Activated T-cell treated with anti-CD3 and anti-CD28 coated beads, Interleukin-2, amount 50 U/mL, for 4 hours (primary cell): ENCODE measurements at regions not wholly inside any gene's neighbourhood (a gene's known extent, or its start where the extent isn't known, plus 50 kb on each side); places are given as distances from the start of the nearest gene placed in this dataset.
"Not testable (repeated sequence)": the region's sequence is repeated elsewhere in the genome, so short reads cannot be mapped to it uniquely, and the experiment has no call there.

Experiments
- ATAC-seq, 2 donors: fragments of 200-7000 bp; cut with Tn5 transposase; one replicate each; pipeline ENCODE4 v1.10.0; 2021
- DNase-seq: peaks from one replicate; pipeline ENCODE4 v3.0.0-alpha.2; 2020
- H3K27me3 Mint-ChIP-seq: one replicate; pipeline ENCODE4 v1.8.0; 2021; ENCODE audit warnings: low read depth, mixed read lengths
- H3K36me3 Mint-ChIP-seq: one replicate; pipeline ENCODE4 v1.8.0; 2022; ENCODE audit warnings: mixed read lengths; ENCODE audit not compliant: insufficient read depth
- H3K4me1 Mint-ChIP-seq: one replicate; pipeline ENCODE4 v1.8.0; 2021; ENCODE audit warnings: low read depth, mixed read lengths
- H3K4me3 Mint-ChIP-seq: one replicate; pipeline ENCODE4 v1.8.0; 2021; ENCODE audit warnings: mild to moderate bottlenecking, moderate library complexity, mixed read lengths
- H3K9me3 Mint-ChIP-seq: one replicate; pipeline ENCODE4 v1.8.0; 2021; ENCODE audit warnings: mixed read lengths

GRCh38 chr7:145471883-145472282 lies 636.0 kb upstream of the TPK1 start:
- DNase-seq = no peak
- Mint-ChIP-seq H3K4me1 (no peaks in the 10 kb centered on the region), H3K36me3 (no peaks in the 10 kb centered on the region), H3K4me3 (no peak overlapping the region), H3K9me3 (peaks cover 11% of the 10 kb centered on the region), H3K27me3 (no peaks in the 10 kb centered on the region)
- no peak for ATAC-seq

- H3K36me3 Mint-ChIP-seq = no peaks in the 10 kb centered on the region
- H3K4me3 Mint-ChIP-seq = no peak overlapping the region
- H3K27me3 Mint-ChIP-seq = no peaks in the 10 kb centered on the region
- DNase-seq (no peak), ATAC-seq (no peak)
- H3K9me3 Mint-ChIP-seq = peaks cover 11% of the 10 kb centered on the region
- H3K4me1 Mint-ChIP-seq = no peaks in the 10 kb centered on the region
Observed at GRCh38 chr7:145464287-145464686, 628.4 kb upstream of the TPK1 start.

- peaks cover 9% of the 10 kb centered on the region for H3K9me3 Mint-ChIP-seq
- no peaks in the 10 kb centered on the region for H3K4me1 Mint-ChIP-seq
- H3K4me3 Mint-ChIP-seq = no peak overlapping the region
- H3K36me3 Mint-ChIP-seq = no peaks in the 10 kb centered on the region
- ATAC-seq (no peak), DNase-seq (no peak)
- no peaks in the 10 kb centered on the region for H3K27me3 Mint-ChIP-seq
Observed at GRCh38 chr7:145462463-145462862, 626.6 kb upstream of the TPK1 start.

DNA sequence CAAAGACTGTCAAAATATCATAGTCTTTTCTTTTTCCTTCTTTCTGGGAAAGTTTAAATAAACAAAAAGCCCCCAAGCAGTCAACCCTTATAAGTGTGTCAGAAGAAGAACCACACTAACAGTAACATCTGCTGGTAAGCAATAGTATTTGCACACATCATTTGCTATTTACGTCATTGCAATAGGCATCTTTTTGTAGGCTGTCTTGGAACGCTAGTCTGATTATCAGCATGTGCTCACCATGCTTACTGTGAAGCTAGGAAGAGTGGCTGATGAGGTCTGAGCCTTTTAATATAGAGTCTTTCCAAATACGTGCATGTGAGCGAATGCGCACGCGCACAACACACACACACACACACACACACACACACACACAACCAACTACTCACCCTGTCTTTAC lies 599.0 kb upstream of the TPK1 start:
- no peak for DNase-seq
- no peaks in the 10 kb centered on the region for H3K9me3 Mint-ChIP-seq
- no peak overlapping the region for H3K4me3 Mint-ChIP-seq
- H3K27me3 Mint-ChIP-seq = no peaks in the 10 kb centered on the region
- H3K36me3 Mint-ChIP-seq = no peaks in the 10 kb centered on the region
- H3K4me1 Mint-ChIP-seq = no peaks in the 10 kb centered on the region
- ATAC-seq = no peak

GRCh38 chr7:145431834-145432233 lies 596.0 kb upstream of the TPK1 start:
- H3K4me1 Mint-ChIP-seq = no peaks in the 10 kb centered on the region
- H3K36me3 Mint-ChIP-seq = no peaks in the 10 kb centered on the region
- no peak for ATAC-seq
- no peaks in the 10 kb centered on the region for H3K27me3 Mint-ChIP-seq
- peaks cover 5% of the 10 kb centered on the region for H3K9me3 Mint-ChIP-seq
- H3K4me3 Mint-ChIP-seq = no peak overlapping the region
- no peak for DNase-seq

DNA sequence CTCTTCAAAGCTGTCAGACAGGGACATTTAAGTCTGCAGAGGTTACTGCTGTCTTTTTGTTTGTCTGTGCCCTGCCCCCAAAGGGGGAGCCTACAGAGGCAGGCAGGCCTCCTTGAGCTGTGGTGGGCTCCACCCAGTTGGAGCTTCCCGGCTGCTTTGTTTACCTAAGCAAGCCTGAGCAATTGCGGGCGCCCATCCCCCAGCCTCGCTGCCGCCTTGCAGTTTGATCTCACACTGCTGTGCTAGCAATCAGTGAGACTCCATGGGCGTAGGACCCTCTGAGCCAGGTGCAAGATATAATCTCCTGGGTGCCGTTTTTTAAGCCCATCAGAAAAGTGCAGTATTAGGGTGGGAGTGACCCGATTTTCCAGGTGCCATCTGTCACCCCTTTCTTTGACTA lies 582.6 kb upstream of the TPK1 start:
- H3K4me3 Mint-ChIP-seq, H3K27me3 Mint-ChIP-seq, ATAC-seq, H3K9me3 Mint-ChIP-seq, H3K36me3 Mint-ChIP-seq, H3K4me1 Mint-ChIP-seq, DNase-seq: not testable (repeated sequence)

GRCh38 chr7:145411066-145411465 lies 575.2 kb upstream of the TPK1 start:
- peaks cover 13% of the 10 kb centered on the region for H3K9me3 Mint-ChIP-seq
- no peak for ATAC-seq
- no peaks in the 10 kb centered on the region for H3K4me1 Mint-ChIP-seq
- H3K36me3 Mint-ChIP-seq = no peaks in the 10 kb centered on the region
- H3K27me3 Mint-ChIP-seq = no peaks in the 10 kb centered on the region
- DNase-seq = no peak
- H3K4me3 Mint-ChIP-seq = no peak overlapping the region

- ATAC-seq (no peak), DNase-seq (no peak)
- no peaks in the 10 kb centered on the region for H3K27me3 Mint-ChIP-seq
- no peaks in the 10 kb centered on the region for H3K4me1 Mint-ChIP-seq
- H3K36me3 Mint-ChIP-seq = no peaks in the 10 kb centered on the region
- H3K4me3 Mint-ChIP-seq = no peak overlapping the region
- H3K9me3 Mint-ChIP-seq = peaks cover 19% of the 10 kb centered on the region
Observed at GRCh38 chr7:145398758-145399157, 562.9 kb upstream of the TPK1 start.

- DNase-seq = no peak
- H3K9me3 Mint-ChIP-seq = peaks cover 10% of the 10 kb centered on the region
- ATAC-seq = no peak
- no peaks in the 10 kb centered on the region for H3K27me3 Mint-ChIP-seq
- H3K4me1 Mint-ChIP-seq = no peaks in the 10 kb centered on the region
- no peaks in the 10 kb centered on the region for H3K36me3 Mint-ChIP-seq
- no peak overlapping the region for H3K4me3 Mint-ChIP-seq
Observed at GRCh38 chr7:145394126-145394525, 558.3 kb upstream of the TPK1 start.

DNA sequence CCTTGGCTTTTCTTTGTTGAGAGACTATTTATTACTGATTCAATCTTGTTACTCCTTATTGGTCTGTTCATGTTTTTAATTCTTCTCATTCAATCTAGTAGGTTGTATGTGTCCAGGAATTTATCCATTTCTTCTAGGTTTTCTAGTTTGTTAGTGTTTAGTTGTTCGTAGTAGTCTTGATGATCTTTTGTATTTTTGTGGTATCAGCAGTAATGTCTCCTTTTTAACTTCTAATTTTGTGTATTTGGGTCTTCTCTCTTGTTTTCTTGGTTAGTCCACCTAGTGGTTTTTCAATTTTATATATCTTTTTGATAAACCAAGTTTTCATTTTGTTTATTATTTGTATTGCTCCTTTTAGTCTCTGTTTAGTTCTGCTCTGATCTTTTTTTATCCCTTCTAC lies 546.9 kb upstream of the TPK1 start:
- Mint-ChIP-seq H3K36me3 (no peaks in the 10 kb centered on the region), H3K9me3 (peaks cover 19% of the 10 kb centered on the region), H3K27me3 (no peaks in the 10 kb centered on the region), H3K4me3 (no peak overlapping the region), H3K4me1 (no peaks in the 10 kb centered on the region)
- ATAC-seq = no peak
- DNase-seq = no peak

DNA sequence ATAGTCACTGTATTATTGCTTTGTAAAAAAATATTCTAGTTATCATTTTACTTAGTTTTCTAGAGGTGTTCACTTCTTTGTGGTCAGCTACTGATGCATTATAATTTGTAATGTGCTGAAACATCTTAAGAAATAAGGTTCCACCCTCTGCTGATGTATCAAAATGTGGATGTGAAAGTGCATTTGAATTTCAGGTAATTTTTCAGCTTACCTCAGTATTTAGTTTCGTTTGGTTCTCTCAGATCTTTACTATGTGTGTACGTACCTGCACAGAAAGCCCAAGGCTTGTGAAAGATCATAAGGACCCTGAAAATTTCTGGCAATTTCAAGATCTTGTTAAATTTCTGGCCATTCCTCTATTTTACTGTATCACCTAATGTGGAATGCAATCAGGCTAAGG lies 542.3 kb upstream of the TPK1 start:
- Mint-ChIP-seq H3K4me1 (no peaks in the 10 kb centered on the region), H3K9me3 (no peaks in the 10 kb centered on the region), H3K27me3 (no peaks in the 10 kb centered on the region), H3K36me3 (no peaks in the 10 kb centered on the region), H3K4me3 (no peak overlapping the region)
- DNase-seq = no peak
- ATAC-seq = no peak

- H3K4me3 Mint-ChIP-seq = no peak overlapping the region
Observed at GRCh38 chr7:145360511-145361100, 524.8 kb upstream of the TPK1 start.

GRCh38 chr7:145350334-145350733 lies 514.5 kb upstream of the TPK1 start:
- no peak for DNase-seq
- Mint-ChIP-seq H3K27me3 (no peaks in the 10 kb centered on the region), H3K4me1 (no peaks in the 10 kb centered on the region), H3K36me3 (no peaks in the 10 kb centered on the region), H3K4me3 (no peak overlapping the region), H3K9me3 (peaks cover 11% of the 10 kb centered on the region)
- no peak for ATAC-seq

More at GRCh38 chr7:145360511-145361100, 524.8 kb upstream of the TPK1 start:
- H3K9me3 Mint-ChIP-seq = peaks cover 4% of the 10 kb centered on the region
- H3K4me1 Mint-ChIP-seq = no peaks in the 10 kb centered on the region
- ATAC-seq = no peak
- DNase-seq = no peak
- no peaks in the 10 kb centered on the region for H3K27me3 Mint-ChIP-seq
- no peaks in the 10 kb centered on the region for H3K36me3 Mint-ChIP-seq

DNA sequence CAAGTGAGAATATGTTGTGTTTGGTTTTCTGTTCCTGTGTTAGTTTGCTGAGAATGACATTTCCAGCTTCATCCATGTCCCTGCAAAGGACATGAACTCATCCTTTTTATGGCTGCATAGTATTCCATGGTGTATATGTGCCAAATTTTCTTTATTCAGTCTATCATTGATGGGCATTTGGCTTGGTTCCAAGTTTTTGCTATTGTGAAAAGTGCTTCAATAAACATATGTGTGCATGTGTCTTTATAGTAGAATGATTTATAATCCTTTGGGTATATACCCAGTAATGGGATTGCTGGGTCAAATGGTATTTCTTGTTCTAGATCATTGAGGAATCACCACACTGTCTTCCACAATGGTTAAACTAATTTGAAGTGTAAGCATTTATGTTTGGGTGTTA lies 513.6 kb upstream of the TPK1 start:
- H3K4me1 Mint-ChIP-seq, ATAC-seq, H3K27me3 Mint-ChIP-seq, H3K36me3 Mint-ChIP-seq, H3K4me3 Mint-ChIP-seq, DNase-seq: not testable (repeated sequence)
- H3K9me3 Mint-ChIP-seq = peaks cover 11% of the 10 kb centered on the region

- Mint-ChIP-seq H3K4me1 (no peaks in the 10 kb centered on the region), H3K9me3 (peaks cover 11% of the 10 kb centered on the region), H3K27me3 (no peaks in the 10 kb centered on the region), H3K36me3 (no peaks in the 10 kb centered on the region), H3K4me3 (no peak overlapping the region)
- DNase-seq (no peak), ATAC-seq (no peak)
Observed at GRCh38 chr7:145347271-145347670, 511.4 kb upstream of the TPK1 start.

- H3K27me3 Mint-ChIP-seq = no peaks in the 10 kb centered on the region
- no peaks in the 10 kb centered on the region for H3K36me3 Mint-ChIP-seq
- ATAC-seq (no peak), DNase-seq (no peak)
- peaks cover 6% of the 10 kb centered on the region for H3K9me3 Mint-ChIP-seq
- no peak overlapping the region for H3K4me3 Mint-ChIP-seq
- H3K4me1 Mint-ChIP-seq = no peaks in the 10 kb centered on the region
Observed at GRCh38 chr7:145339319-145339718, 503.5 kb upstream of the TPK1 start.
